Parathyroid adenoma (tissue), 2 donors: ENCODE measurements at regions not wholly inside any gene's neighbourhood (a gene's known extent, or its start where the extent isn't known, plus 50 kb on each side); places are given as distances from the start of the nearest gene placed in this dataset.

ENCODE experiments used
- H2AFZ ChIP-seq: fragments of 300-600 bp; sonication (generic); one replicate; pipeline ENCODE4 v1.7.0; 2017; ENCODE audit warnings: antibody characterized with exemption, mild to moderate bottlenecking
- H3K27ac ChIP-seq: fragments of 300-600 bp; sonication (generic); one replicate; pipeline ENCODE4 v1.7.0; 2017
- H3K27me3 ChIP-seq: fragments of 300-600 bp; sonication (generic); one replicate; pipeline ENCODE4 v1.7.0; 2017; ENCODE audit warnings: low read length; ENCODE audit not compliant: control insufficient read depth, insufficient read depth
- H3K36me3 ChIP-seq: fragments of 300-600 bp; sonication (generic); one replicate; pipeline ENCODE4 v1.7.0; 2017; ENCODE audit warnings: low read length; ENCODE audit not compliant: control insufficient read depth, insufficient read depth
- H3K4me1 ChIP-seq: fragments of 300-600 bp; sonication (generic); one replicate; pipeline ENCODE4 v1.7.0; 2017; ENCODE audit warnings: control low read depth
- H3K4me2 ChIP-seq: fragments of 300-600 bp; sonication (generic); one replicate; pipeline ENCODE4 v1.7.0; 2017; ENCODE audit warnings: low read length
- H3K4me3 ChIP-seq: fragments of 300-600 bp; sonication (generic); one replicate; pipeline ENCODE4 v1.7.0; 2017; ENCODE audit warnings: low read depth, low read length
- H3K79me2 ChIP-seq: fragments of 300-600 bp; sonication (generic); one replicate; pipeline ENCODE4 v1.7.0; 2017; ENCODE audit warnings: control low read depth
- H3K9ac ChIP-seq: fragments of 300-600 bp; sonication (generic); one replicate; pipeline ENCODE4 v1.7.0; 2017; ENCODE audit warnings: mild to moderate bottlenecking
- H3K9me3 ChIP-seq: fragments of 300-600 bp; sonication (generic); one replicate; pipeline ENCODE4 v1.7.0; 2017; ENCODE audit warnings: low read length; ENCODE audit not compliant: control insufficient read depth
- TF ChIP-seq, protein P1 (sequence below): fragments of 300-600 bp; sonication (generic); IDR thresholded peaks from one replicate; pipeline ENCODE4 v1.7.0; 2017; ENCODE audit warnings: antibody characterized with exemption, mild to moderate bottlenecking
- donor health status: primary hyperparathyroidism.

DNA sequence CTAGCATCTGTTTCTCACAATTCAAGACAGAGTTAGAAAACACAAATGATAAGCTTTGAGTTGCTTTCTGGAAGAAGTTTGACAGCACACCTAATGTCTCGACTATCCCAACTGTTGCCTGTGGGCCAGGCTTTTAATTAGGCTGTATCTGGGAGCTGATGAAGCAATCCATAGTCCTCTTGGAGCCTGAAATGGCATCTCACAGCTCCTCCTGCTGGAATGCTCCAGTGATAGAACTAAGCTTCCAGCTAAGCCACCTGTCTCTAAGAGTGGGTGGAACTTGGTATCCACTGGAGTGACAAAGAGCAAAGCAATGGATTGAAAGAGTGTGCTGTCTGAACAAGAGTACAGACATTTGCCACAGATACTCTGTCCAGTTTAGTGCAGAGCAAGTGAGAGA is 605.3 kb upstream of the NR5A2 start:
- Histone ChIP-seq H3K79me2 (no peaks in the 10 kb centered on the region), H3K4me1 (no peaks in the 10 kb centered on the region), H3K4me2 (no peak overlapping the region), H3K36me3 (no peaks in the 10 kb centered on the region), H2AFZ (no peak overlapping the region), H3K4me3 (no peak overlapping the region), H3K9ac (no peak overlapping the region), H3K9me3 (no peaks in the 10 kb centered on the region), H3K27me3 (no peaks in the 10 kb centered on the region), H3K27ac (no peak overlapping the region)
- TF ChIP-seq, protein P1, sequence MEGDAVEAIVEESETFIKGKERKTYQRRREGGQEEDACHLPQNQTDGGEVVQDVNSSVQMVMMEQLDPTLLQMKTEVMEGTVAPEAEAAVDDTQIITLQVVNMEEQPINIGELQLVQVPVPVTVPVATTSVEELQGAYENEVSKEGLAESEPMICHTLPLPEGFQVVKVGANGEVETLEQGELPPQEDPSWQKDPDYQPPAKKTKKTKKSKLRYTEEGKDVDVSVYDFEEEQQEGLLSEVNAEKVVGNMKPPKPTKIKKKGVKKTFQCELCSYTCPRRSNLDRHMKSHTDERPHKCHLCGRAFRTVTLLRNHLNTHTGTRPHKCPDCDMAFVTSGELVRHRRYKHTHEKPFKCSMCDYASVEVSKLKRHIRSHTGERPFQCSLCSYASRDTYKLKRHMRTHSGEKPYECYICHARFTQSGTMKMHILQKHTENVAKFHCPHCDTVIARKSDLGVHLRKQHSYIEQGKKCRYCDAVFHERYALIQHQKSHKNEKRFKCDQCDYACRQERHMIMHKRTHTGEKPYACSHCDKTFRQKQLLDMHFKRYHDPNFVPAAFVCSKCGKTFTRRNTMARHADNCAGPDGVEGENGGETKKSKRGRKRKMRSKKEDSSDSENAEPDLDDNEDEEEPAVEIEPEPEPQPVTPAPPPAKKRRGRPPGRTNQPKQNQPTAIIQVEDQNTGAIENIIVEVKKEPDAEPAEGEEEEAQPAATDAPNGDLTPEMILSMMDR = no peak

DNA sequence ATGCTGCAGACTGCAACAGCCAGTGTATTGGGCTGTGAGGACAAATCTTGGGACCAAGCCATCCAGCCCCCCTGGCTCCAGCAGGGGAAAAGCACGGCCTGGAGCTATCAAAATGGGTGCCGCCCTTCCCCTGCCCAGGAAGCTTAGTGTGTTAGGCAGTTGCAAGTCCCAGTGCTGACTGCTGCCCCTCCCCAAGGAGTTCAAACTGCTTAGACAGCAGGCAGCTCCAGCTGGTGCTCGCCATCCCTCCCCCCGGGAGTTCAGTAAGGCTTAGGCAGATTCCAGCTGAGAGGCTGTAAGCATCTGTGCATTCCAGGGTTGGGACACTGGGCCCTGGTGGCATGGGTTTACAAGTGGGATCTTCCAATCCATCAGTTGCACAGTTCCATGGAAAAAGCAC is 579.6 kb upstream of the NR5A2 start:
- Histone ChIP-seq H3K79me2 (no peaks in the 10 kb centered on the region), H2AFZ (no peak overlapping the region), H3K27ac (no peak overlapping the region), H3K27me3 (no peaks in the 10 kb centered on the region), H3K9me3 (no peaks in the 10 kb centered on the region), H3K9ac (no peak overlapping the region), H3K4me3 (no peak overlapping the region), H3K4me1 (no peaks in the 10 kb centered on the region), H3K36me3 (no peaks in the 10 kb centered on the region), H3K4me2 (no peak overlapping the region)
- TF ChIP-seq, protein P1 = no peak

DNA sequence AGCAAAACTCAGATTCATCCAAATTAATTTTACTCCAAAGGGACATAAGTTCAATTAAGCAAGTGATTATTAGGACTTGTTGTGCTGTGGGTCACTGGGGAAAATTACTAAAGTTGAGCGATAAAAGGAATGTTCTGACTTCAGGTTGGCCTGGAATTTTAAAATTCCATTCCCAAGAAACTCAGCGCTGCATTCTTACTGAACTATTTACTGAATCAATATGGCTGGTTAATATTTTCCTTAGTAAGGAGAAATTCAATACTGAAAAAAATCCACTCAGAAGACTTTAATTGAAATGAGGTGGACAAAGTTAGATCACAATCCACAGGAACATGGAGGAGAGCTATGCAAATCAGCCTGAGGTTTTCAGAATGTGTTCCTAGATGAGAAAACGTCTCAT is 578.9 kb upstream of the NR5A2 start:
- Histone ChIP-seq H3K27ac (no peak overlapping the region), H3K4me1 (no peaks in the 10 kb centered on the region), H3K36me3 (no peaks in the 10 kb centered on the region), H3K4me2 (no peak overlapping the region), H3K9me3 (no peaks in the 10 kb centered on the region), H3K27me3 (no peaks in the 10 kb centered on the region), H2AFZ (no peak overlapping the region), H3K9ac (no peak overlapping the region), H3K4me3 (no peak overlapping the region), H3K79me2 (no peaks in the 10 kb centered on the region)
- TF ChIP-seq, protein P1 = no peak

DNA sequence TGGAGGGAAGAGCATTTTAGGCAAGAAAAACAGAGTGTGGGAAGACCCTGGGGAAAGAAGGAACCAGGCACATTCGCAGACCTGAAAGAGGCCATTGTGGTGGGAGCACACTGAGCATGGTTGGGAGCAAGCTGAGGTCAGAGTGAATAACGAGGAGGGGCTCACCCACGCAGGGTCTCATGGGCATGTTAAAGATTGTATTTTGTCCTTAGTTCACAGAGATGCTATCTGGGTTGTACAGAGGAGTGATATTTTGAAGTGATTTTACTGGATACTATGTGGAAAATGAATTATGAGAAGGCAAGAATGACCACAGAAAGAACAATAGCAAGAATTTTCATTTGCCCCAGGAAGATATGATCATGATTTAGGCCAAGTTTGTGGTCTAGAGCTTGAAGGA is 578.3 kb upstream of the NR5A2 start:
- no peaks in the 10 kb centered on the region for H3K36me3 ChIP-seq
- no peak overlapping the region for H2AFZ ChIP-seq
- TF ChIP-seq, protein P1 = no peak
- H3K79me2 ChIP-seq = no peaks in the 10 kb centered on the region
- no peaks in the 10 kb centered on the region for H3K9me3 ChIP-seq
- no peak overlapping the region for H3K27ac ChIP-seq
- no peaks in the 10 kb centered on the region for H3K4me1 ChIP-seq
- H3K4me2 ChIP-seq = no peak overlapping the region
- no peak overlapping the region for H3K9ac ChIP-seq
- no peak overlapping the region for H3K4me3 ChIP-seq
- H3K27me3 ChIP-seq = no peaks in the 10 kb centered on the region

DNA sequence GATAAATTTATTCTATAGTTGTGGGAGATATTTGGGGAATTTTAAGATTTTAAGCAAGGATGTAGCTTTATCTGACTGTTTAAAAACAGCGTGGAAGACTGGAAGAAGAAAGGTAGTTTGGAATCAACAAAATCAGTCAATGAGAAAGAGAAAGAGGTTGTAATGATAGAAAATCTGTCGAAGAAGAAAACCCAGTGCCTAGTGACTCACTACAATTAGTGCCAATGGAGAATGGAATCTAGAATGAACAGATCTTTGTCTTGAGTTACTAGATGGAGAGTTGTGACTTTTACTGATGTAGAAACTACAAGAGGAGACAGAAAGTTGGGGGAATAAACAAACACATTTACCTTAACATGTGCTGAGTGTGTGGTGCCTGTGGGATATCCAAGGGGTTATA is 577.8 kb upstream of the NR5A2 start:
- H3K27me3 ChIP-seq = no peaks in the 10 kb centered on the region
- no peak overlapping the region for H2AFZ ChIP-seq
- no peaks in the 10 kb centered on the region for H3K79me2 ChIP-seq
- no peaks in the 10 kb centered on the region for H3K9me3 ChIP-seq
- H3K4me1 ChIP-seq = no peaks in the 10 kb centered on the region
- H3K27ac ChIP-seq = no peak overlapping the region
- TF ChIP-seq, protein P1 = no peak
- no peaks in the 10 kb centered on the region for H3K36me3 ChIP-seq
- H3K9ac ChIP-seq = no peak overlapping the region
- no peak overlapping the region for H3K4me2 ChIP-seq
- no peak overlapping the region for H3K4me3 ChIP-seq
